ENCODE measurements at regions not wholly inside any gene's neighbourhood (a gene's known extent, or its start where the extent isn't known, plus 50 kb on each side); places are given as distances from the start of the nearest gene placed in this dataset.

- TF ChIP-seq, protein P1, sequence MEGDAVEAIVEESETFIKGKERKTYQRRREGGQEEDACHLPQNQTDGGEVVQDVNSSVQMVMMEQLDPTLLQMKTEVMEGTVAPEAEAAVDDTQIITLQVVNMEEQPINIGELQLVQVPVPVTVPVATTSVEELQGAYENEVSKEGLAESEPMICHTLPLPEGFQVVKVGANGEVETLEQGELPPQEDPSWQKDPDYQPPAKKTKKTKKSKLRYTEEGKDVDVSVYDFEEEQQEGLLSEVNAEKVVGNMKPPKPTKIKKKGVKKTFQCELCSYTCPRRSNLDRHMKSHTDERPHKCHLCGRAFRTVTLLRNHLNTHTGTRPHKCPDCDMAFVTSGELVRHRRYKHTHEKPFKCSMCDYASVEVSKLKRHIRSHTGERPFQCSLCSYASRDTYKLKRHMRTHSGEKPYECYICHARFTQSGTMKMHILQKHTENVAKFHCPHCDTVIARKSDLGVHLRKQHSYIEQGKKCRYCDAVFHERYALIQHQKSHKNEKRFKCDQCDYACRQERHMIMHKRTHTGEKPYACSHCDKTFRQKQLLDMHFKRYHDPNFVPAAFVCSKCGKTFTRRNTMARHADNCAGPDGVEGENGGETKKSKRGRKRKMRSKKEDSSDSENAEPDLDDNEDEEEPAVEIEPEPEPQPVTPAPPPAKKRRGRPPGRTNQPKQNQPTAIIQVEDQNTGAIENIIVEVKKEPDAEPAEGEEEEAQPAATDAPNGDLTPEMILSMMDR (IDR thresholded peaks at IDR 0.05): no peak
- TF ChIP-seq POLR2A (IDR thresholded peaks at IDR 0.05) (no peak), POLR2AphosphoS5 (IDR thresholded peaks at IDR 0.05) (no peak)
Measured at GRCh38 chr6:120992257-120992656, 342.0 kb downstream of the TBC1D32 start.

All from sigmoid colon (tissue), 4 donors.